Neural cell (in vitro differentiated cells): ENCODE measurements at regions not wholly inside any gene's neighbourhood (a gene's known extent, or its start where the extent isn't known, plus 50 kb on each side); places are given as distances from the start of the nearest gene placed in this dataset.

ENCODE experiments used
- H2AFZ ChIP-seq: fragments of 200-600, 300-800 bp; sonication (generic), shearing (Covaris generic); 2 replicates; pipeline ENCODE4 v1.6.0; 2014; ENCODE audit warnings: low read depth, mild to moderate bottlenecking, antibody characterized with exemption, low read length, moderate library complexity
- H3F3A ChIP-seq: fragments of 200-600 bp; shearing (Covaris generic); 2 replicates; pipeline ENCODE4 v1.6.1; 2016; ENCODE audit warnings: mild to moderate bottlenecking, moderate library complexity, mixed read lengths, antibody characterized with exemption, low read length; ENCODE audit not compliant: insufficient read depth, poor library complexity, severe bottlenecking
- H3K27ac ChIP-seq: fragments of 200-600, 300-800 bp; sonication (generic), shearing (Covaris generic); 2 replicates; pipeline ENCODE4 v1.5.1; 2014; ENCODE audit warnings: mild to moderate bottlenecking, low read length, moderate library complexity
- H3K27me3 ChIP-seq: fragments of 300-800, 200-600 bp; sonication (generic), shearing (Covaris generic); 2 replicates; pipeline ENCODE4 v1.6.0; 2014; ENCODE audit warnings: mild to moderate bottlenecking, low read depth, low read length, moderate library complexity; ENCODE audit not compliant: insufficient read depth
- H3K36me3 ChIP-seq: fragments of 300-800, 200-600 bp; sonication (generic), shearing (Covaris generic); 2 replicates; pipeline ENCODE4 v1.5.1; 2014; ENCODE audit warnings: mild to moderate bottlenecking, antibody characterized with exemption, low read length, moderate library complexity; ENCODE audit not compliant: insufficient read depth
- H3K4me2 ChIP-seq: fragments of 300-800, 200-600 bp; sonication (generic), shearing (Covaris generic); 2 replicates; pipeline ENCODE4 v1.6.0; 2014; ENCODE audit warnings: mild to moderate bottlenecking, low read length
- H3K4me3 ChIP-seq: fragments of 300-800, 200-600 bp; sonication (generic), shearing (Covaris generic); 2 replicates; pipeline ENCODE4 v1.5.1; 2014; ENCODE audit warnings: mild to moderate bottlenecking, low read length, moderate library complexity
- H3K79me2 ChIP-seq: fragments of 200-600 bp; shearing (Covaris generic); replicated peaks from 2 replicates; pipeline ENCODE4 v1.6.0; 2014; ENCODE audit warnings: mild to moderate bottlenecking, low read length, moderate library complexity; ENCODE audit not compliant: insufficient read depth
- H3K9ac ChIP-seq: fragments of 300-800, 200-600 bp; sonication (generic), shearing (Covaris generic); 2 replicates; pipeline ENCODE4 v1.6.1; 2016; ENCODE audit warnings: mild to moderate bottlenecking, low read length, mixed read lengths
- H3K9me2 ChIP-seq: fragments of 200-600 bp; shearing (Covaris generic); 2 replicates; pipeline ENCODE4 v1.6.1; 2016; ENCODE audit warnings: mild to moderate bottlenecking, low read length, mixed read lengths; ENCODE audit not compliant: insufficient read depth
- H3K9me3 ChIP-seq: fragments of 200-600, 300-800 bp; sonication (generic), shearing (Covaris generic); 2 replicates; pipeline ENCODE4 v1.6.1; 2016; ENCODE audit warnings: mild to moderate bottlenecking, mixed run types, low read length, moderate library complexity, mixed read lengths
- H4K20me1 ChIP-seq: fragments of 200-600 bp; shearing (Covaris generic); 2 replicates; pipeline ENCODE4 v1.6.1; 2016; ENCODE audit warnings: mild to moderate bottlenecking, mixed run types; ENCODE audit not compliant: insufficient read depth
- EP300 ChIP-seq: fragments of 450-650 bp; conservative IDR thresholded peaks from 2 replicates; pipeline ENCODE4 v1.6.1; 2014; ENCODE audit warnings: antibody characterized with exemption, mild to moderate bottlenecking, moderate library complexity; ENCODE audit not compliant: poor library complexity, severe bottlenecking
- EZH2 ChIP-seq: fragments of 200-600, 300-800 bp; shearing (Covaris generic), sonication (generic); IDR thresholded peaks from 2 replicates; pipeline ENCODE4 v1.6.1; 2014; ENCODE audit warnings: antibody characterized with exemption, low read length, borderline replicate concordance, mild to moderate bottlenecking; ENCODE audit not compliant: insufficient read depth, poor library complexity, severe bottlenecking
- MXI1 ChIP-seq: fragments of 450-650 bp; conservative IDR thresholded peaks from 2 replicates; pipeline ENCODE4 v1.6.1; 2014; ENCODE audit warnings: antibody characterized with exemption, mild to moderate bottlenecking; ENCODE audit not compliant: poor library complexity, severe bottlenecking
- POLR2AphosphoS5 ChIP-seq: IDR thresholded peaks from 2 replicates; pipeline ENCODE4 v1.6.1; 2012
- RAD21 ChIP-seq: fragments of 450-650 bp; conservative IDR thresholded peaks from 2 replicates; pipeline ENCODE4 v1.6.1; 2014; ENCODE audit warnings: antibody characterized with exemption, mild to moderate bottlenecking, moderate library complexity
- REST ChIP-seq: IDR thresholded peaks from 2 replicates; pipeline ENCODE4 v1.6.1; 2012; ENCODE audit warnings: borderline replicate concordance
- SMC3 ChIP-seq: fragments of 450-650 bp; conservative IDR thresholded peaks from 2 replicates; pipeline ENCODE4 v1.6.1; 2014; ENCODE audit warnings: antibody characterized with exemption, mild to moderate bottlenecking, moderate library complexity; ENCODE audit not compliant: poor library complexity
- TAF1 ChIP-seq: IDR thresholded peaks from 2 replicates; pipeline ENCODE4 v1.6.1; 2012; ENCODE audit warnings: low read depth
- TF ChIP-seq, protein P1 (sequence below): fragments of 450-650 bp; IDR thresholded peaks from 2 replicates; pipeline ENCODE4 v1.5.1; 2014; ENCODE audit warnings: antibody characterized with exemption, mild to moderate bottlenecking, moderate library complexity; ENCODE audit not compliant: poor library complexity, severe bottlenecking

DNA sequence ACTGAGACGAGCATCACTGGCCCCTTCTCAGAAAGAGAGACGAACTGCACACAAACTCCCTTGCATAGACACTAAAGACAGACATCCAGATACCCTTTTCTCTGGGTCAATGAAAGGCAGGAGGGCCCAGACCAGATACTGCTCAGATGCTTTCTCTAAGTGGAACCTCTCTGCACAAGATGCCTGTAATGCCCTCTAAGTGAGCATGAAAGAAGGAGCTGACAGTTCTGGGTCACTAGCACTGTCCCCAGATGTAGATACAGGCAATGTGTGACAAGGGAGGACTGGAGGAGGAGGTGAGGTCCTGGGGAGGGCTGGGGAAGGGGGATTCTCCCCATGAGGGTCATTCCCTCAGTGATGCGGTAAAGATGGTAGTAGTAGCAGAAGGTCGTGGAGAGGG lies 501.0 kb upstream of the CDH11 start:
- Histone ChIP-seq H3K79me2 (no peaks in the 10 kb centered on the region), H3K4me3 (no peak overlapping the region), H3F3A (no peaks in the 10 kb centered on the region), H3K9me2 (no peaks in the 10 kb centered on the region), H3K27ac (no peak overlapping the region), H3K27me3 (no peaks in the 10 kb centered on the region), H3K9me3 (peaks cover 3% of the 10 kb centered on the region), H3K9ac (no peak overlapping the region), H4K20me1 (no peaks in the 10 kb centered on the region), H3K4me2 (no peak overlapping the region), H3K36me3 (no peaks in the 10 kb centered on the region), H2AFZ (no peak overlapping the region)
- no peak for TF ChIP-seq POLR2AphosphoS5
- no peak for TF ChIP-seq EZH2

- H4K20me1 ChIP-seq: no peaks in the 10 kb centered on the region
- no peak overlapping the region for H3K4me2 ChIP-seq
- H3K27ac ChIP-seq: no peak overlapping the region
- no peak overlapping the region for H3K4me3 ChIP-seq
- TF ChIP-seq TAF1: no peak
- TF ChIP-seq REST: no peak
- TF ChIP-seq EP300: no peak
- TF ChIP-seq, protein P1, sequence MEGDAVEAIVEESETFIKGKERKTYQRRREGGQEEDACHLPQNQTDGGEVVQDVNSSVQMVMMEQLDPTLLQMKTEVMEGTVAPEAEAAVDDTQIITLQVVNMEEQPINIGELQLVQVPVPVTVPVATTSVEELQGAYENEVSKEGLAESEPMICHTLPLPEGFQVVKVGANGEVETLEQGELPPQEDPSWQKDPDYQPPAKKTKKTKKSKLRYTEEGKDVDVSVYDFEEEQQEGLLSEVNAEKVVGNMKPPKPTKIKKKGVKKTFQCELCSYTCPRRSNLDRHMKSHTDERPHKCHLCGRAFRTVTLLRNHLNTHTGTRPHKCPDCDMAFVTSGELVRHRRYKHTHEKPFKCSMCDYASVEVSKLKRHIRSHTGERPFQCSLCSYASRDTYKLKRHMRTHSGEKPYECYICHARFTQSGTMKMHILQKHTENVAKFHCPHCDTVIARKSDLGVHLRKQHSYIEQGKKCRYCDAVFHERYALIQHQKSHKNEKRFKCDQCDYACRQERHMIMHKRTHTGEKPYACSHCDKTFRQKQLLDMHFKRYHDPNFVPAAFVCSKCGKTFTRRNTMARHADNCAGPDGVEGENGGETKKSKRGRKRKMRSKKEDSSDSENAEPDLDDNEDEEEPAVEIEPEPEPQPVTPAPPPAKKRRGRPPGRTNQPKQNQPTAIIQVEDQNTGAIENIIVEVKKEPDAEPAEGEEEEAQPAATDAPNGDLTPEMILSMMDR: no peak
- no peak for TF ChIP-seq MXI1
- TF ChIP-seq POLR2AphosphoS5: no peak
- no peak for TF ChIP-seq RAD21
- H3K79me2 ChIP-seq: no peaks in the 10 kb centered on the region
- no peak overlapping the region for H3K9ac ChIP-seq
- H3K9me2 ChIP-seq: no peaks in the 10 kb centered on the region
- peaks cover 3% of the 10 kb centered on the region for H3K9me3 ChIP-seq
- H3K27me3 ChIP-seq: no peaks in the 10 kb centered on the region
- H3F3A ChIP-seq: no peaks in the 10 kb centered on the region
- no peak overlapping the region for H2AFZ ChIP-seq
- H3K36me3 ChIP-seq: no peaks in the 10 kb centered on the region
Observed at GRCh38 chr16:65622151-65622550, 500.3 kb upstream of the CDH11 start.

DNA sequence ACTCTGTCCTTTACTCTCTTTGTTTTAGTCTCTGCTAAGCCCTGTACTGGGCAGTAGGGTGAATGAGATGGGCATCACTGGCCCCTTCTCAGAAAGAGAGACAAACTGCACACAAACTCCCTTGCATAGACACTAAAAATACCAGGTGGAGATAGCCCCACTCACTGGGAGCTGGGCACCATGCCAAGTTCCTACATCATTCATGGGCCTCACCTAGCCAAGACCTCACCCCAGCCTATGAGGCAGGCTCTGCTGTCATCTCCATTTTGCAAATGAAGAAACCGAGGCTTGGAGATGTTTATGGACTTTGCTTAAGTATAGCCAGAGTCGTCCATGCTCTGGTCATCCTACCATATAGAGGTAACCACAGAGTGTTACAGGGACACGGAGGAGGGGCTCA lies 499.8 kb upstream of the CDH11 start:
- Histone ChIP-seq H3K4me2 (no peak overlapping the region), H3K9ac (no peak overlapping the region), H3K36me3 (no peaks in the 10 kb centered on the region), H3K27me3 (no peaks in the 10 kb centered on the region), H3K9me3 (peaks cover 3% of the 10 kb centered on the region), H2AFZ (no peak overlapping the region), H3K9me2 (no peaks in the 10 kb centered on the region), H3K4me3 (no peak overlapping the region), H3K79me2 (no peaks in the 10 kb centered on the region), H3F3A (no peaks in the 10 kb centered on the region), H3K27ac (no peak overlapping the region), H4K20me1 (no peaks in the 10 kb centered on the region)
- TF ChIP-seq, protein P1: no peak
- TF ChIP-seq TAF1: no peak
- no peak for TF ChIP-seq RAD21
- no peak for TF ChIP-seq EP300
- TF ChIP-seq EZH2: no peak
- TF ChIP-seq MXI1: no peak
- TF ChIP-seq REST: no peak
- TF ChIP-seq SMC3: no peak
- no peak for TF ChIP-seq POLR2AphosphoS5
